CD8-positive, alpha-beta memory T cell (primary cell): ENCODE measurements at regions not wholly inside any gene's neighbourhood (a gene's known extent, or its start where the extent isn't known, plus 50 kb on each side); places are given as distances from the start of the nearest gene placed in this dataset.

ENCODE experiments used
- CTCF ChIA-PET: fragments of 350-600 bp; sonication (Branson Sonifier 250); formaldehyde crosslinking; loops from one replicate; lab custom pipeline; 2021; ENCODE audit warnings: antibody characterized with exemption; lab: Charles Lee
- POLR2A ChIA-PET: fragments of 350-600 bp; sonication (Branson Sonifier 250); formaldehyde crosslinking; loops from one replicate; lab custom pipeline; 2021; ENCODE audit warnings: antibody characterized with exemption; lab: Charles Lee
- DNase-seq, 5 donors: peaks; one replicate each; pipeline versions ENCODE4 v3.0.0 to v3.0.0-alpha.2; 2020 to 2022; ENCODE audit warnings: mixed read lengths in 1 of 5
- H3K27ac ChIP-seq: one replicate; pipeline ENCODE4 v1.7.0; 2013; ENCODE audit warnings: low read depth, mild to moderate bottlenecking, low read length, moderate library complexity
- H3K27me3 ChIP-seq: 2 replicates; pipeline ENCODE4 v1.7.0; 2013; ENCODE audit warnings: low read length, mild to moderate bottlenecking; ENCODE audit not compliant: insufficient read depth, poor library complexity, severe bottlenecking
- H3K36me3 ChIP-seq: 2 replicates; pipeline ENCODE4 v1.7.0; 2013; ENCODE audit warnings: mild to moderate bottlenecking, low read length, moderate library complexity; ENCODE audit not compliant: insufficient read depth
- H3K4me1 ChIP-seq: 2 replicates; pipeline ENCODE4 v1.7.0; 2013; ENCODE audit warnings: mild to moderate bottlenecking, low read length, moderate library complexity; ENCODE audit not compliant: insufficient read depth
- H3K4me3 ChIP-seq: 2 replicates; pipeline ENCODE4 v1.7.0; 2013; ENCODE audit warnings: mild to moderate bottlenecking, low read length
- H3K9me3 ChIP-seq: 2 replicates; pipeline ENCODE4 v1.7.0; 2013; ENCODE audit warnings: mild to moderate bottlenecking, low read length
- H3K27ac Mint-ChIP-seq, 8 donors: one replicate each; pipeline ENCODE4 v1.8.0; 2020 to 2021; ENCODE audit warnings: mixed read lengths in 8 of 8, mild to moderate bottlenecking in 6 of 8, inconsistent platforms in 3 of 8, moderate library complexity in 3 of 8
- H3K27me3 Mint-ChIP-seq, 2 donors: one replicate each; pipeline ENCODE4 v1.8.0; 2020 to 2021; ENCODE audit warnings: mixed read lengths in 2 of 2, mild to moderate bottlenecking in 1 of 2, moderate library complexity in 1 of 2
- H3K36me3 Mint-ChIP-seq, 3 donors: one replicate each; pipeline ENCODE4 v1.8.0; 2020 to 2021; ENCODE audit warnings: mixed read lengths in 3 of 3, inconsistent platforms in 1 of 3, mild to moderate bottlenecking in 1 of 3
- H3K4me1 Mint-ChIP-seq, 3 donors: one replicate each; pipeline ENCODE4 v1.8.0; 2020 to 2021; ENCODE audit warnings: mixed read lengths in 3 of 3, inconsistent platforms in 1 of 3, mild to moderate bottlenecking in 1 of 3
- H3K4me3 Mint-ChIP-seq, 7 donors: one replicate each; pipeline ENCODE4 v1.8.0; 2020 to 2021; ENCODE audit warnings: mixed read lengths in 7 of 7, mild to moderate bottlenecking in 6 of 7, moderate library complexity in 4 of 7, inconsistent platforms in 2 of 7
- H3K9me3 Mint-ChIP-seq, 5 donors: one replicate each; pipeline ENCODE4 v1.8.0; 2020 to 2022; ENCODE audit warnings: mixed read lengths in 5 of 5, mild to moderate bottlenecking in 3 of 5, moderate library complexity in 2 of 5, inconsistent platforms in 1 of 5

GRCh38 chr13:48904668-48905290 is 70.9 kb upstream of the FNDC3A start:
- H3K27me3 ChIP-seq = no peaks in the 10 kb centered on the region
- H3K27me3 Mint-ChIP-seq = peaks cover 6 to 31% of the 10 kb centered on the region in 2 donors
- H3K4me3 ChIP-seq = no peak overlapping the region
- H3K4me1 Mint-ChIP-seq = no peaks in the 10 kb centered on the region
- H3K4me1 ChIP-seq = no peaks in the 10 kb centered on the region
- no peak overlapping the region for H3K27ac ChIP-seq
- no peak for DNase-seq
- ChIA-PET POLR2A (no interaction called here), CTCF (interaction anchor here (0.8 kb wide), 1 partner anchor 10 kb away, joined by 3 read pairs; no protein-coding TSS in a partner anchor)
- no peak overlapping the region for H3K27ac Mint-ChIP-seq
- H3K9me3 Mint-ChIP-seq = no peaks in the 10 kb centered on the region
- H3K4me3 Mint-ChIP-seq = no peak overlapping the region
- no peaks in the 10 kb centered on the region for H3K36me3 Mint-ChIP-seq
- no peaks in the 10 kb centered on the region for H3K36me3 ChIP-seq
- no peaks in the 10 kb centered on the region for H3K9me3 ChIP-seq

GRCh38 chr13:48906200-48906599 is 69.5 kb upstream of the FNDC3A start:
- no peaks in the 10 kb centered on the region for H3K4me1 Mint-ChIP-seq
- CTCF ChIA-PET = no interaction called here
- no peak overlapping the region for H3K27ac Mint-ChIP-seq
- DNase-seq = no peak
- Histone ChIP-seq H3K36me3 (no peaks in the 10 kb centered on the region), H3K27ac (no peak overlapping the region), H3K27me3 (no peaks in the 10 kb centered on the region), H3K4me1 (no peaks in the 10 kb centered on the region), H3K4me3 (no peak overlapping the region), H3K9me3 (no peaks in the 10 kb centered on the region)
- POLR2A ChIA-PET = no interaction called here
- no peaks in the 10 kb centered on the region for H3K36me3 Mint-ChIP-seq
- H3K9me3 Mint-ChIP-seq = no peaks in the 10 kb centered on the region
- H3K4me3 Mint-ChIP-seq = no peak overlapping the region
- peaks cover 5 to 26% of the 10 kb centered on the region in 2 donors for H3K27me3 Mint-ChIP-seq

GRCh38 chr13:48908381-48909055 is 67.2 kb upstream of the FNDC3A start:
- Histone ChIP-seq H3K4me1 (no peaks in the 10 kb centered on the region), H3K9me3 (no peaks in the 10 kb centered on the region), H3K36me3 (no peaks in the 10 kb centered on the region), H3K4me3 (no peak overlapping the region), H3K27me3 (no peaks in the 10 kb centered on the region), H3K27ac (no peak overlapping the region)
- CTCF ChIA-PET = no interaction called here
- Mint-ChIP-seq H3K4me1 (no peaks in the 10 kb centered on the region), H3K36me3 (no peaks in the 10 kb centered on the region), H3K9me3 (no peaks in the 10 kb centered on the region), H3K4me3 (no peak overlapping the region), H3K27me3 (peaks cover 3 to 21% of the 10 kb centered on the region in 2 donors), H3K27ac (no peak overlapping the region)
- no peak for DNase-seq
- POLR2A ChIA-PET = no interaction called here

GRCh38 chr13:48909056-48909389 is 66.7 kb upstream of the FNDC3A start:
- H3K9me3 ChIP-seq = no peaks in the 10 kb centered on the region
- Mint-ChIP-seq H3K9me3 (no peaks in the 10 kb centered on the region), H3K4me3 (no peak overlapping the region), H3K27me3 (peaks cover 3 to 21% of the 10 kb centered on the region in 2 donors), H3K36me3 (no peaks in the 10 kb centered on the region), H3K4me1 (no peaks in the 10 kb centered on the region), H3K27ac (no peak overlapping the region)
- ChIA-PET POLR2A (no interaction called here), CTCF (no interaction called here)
- no peak overlapping the region for H3K4me3 ChIP-seq
- no peaks in the 10 kb centered on the region for H3K36me3 ChIP-seq
- no peaks in the 10 kb centered on the region for H3K27me3 ChIP-seq
- H3K4me1 ChIP-seq = no peaks in the 10 kb centered on the region
- no peak for DNase-seq
- no peak overlapping the region for H3K27ac ChIP-seq

- POLR2A ChIA-PET = no interaction called here
- H3K4me3 ChIP-seq = no peak overlapping the region
- H3K4me1 ChIP-seq = no peaks in the 10 kb centered on the region
- H3K27me3 Mint-ChIP-seq = peaks cover 7 to 28% of the 10 kb centered on the region in 2 donors
- no peak for DNase-seq
- H3K4me1 Mint-ChIP-seq = no peaks in the 10 kb centered on the region
- no peaks in the 10 kb centered on the region for H3K9me3 Mint-ChIP-seq
- no peaks in the 10 kb centered on the region for H3K27me3 ChIP-seq
- CTCF ChIA-PET = no interaction called here
- H3K36me3 ChIP-seq = no peaks in the 10 kb centered on the region
- H3K4me3 Mint-ChIP-seq = no peak overlapping the region
- peaks cover 0 to 3% (median 0%) of the 10 kb centered on the region in 3 donors for H3K36me3 Mint-ChIP-seq
- no peaks in the 10 kb centered on the region for H3K9me3 ChIP-seq
- no peak overlapping the region for H3K27ac Mint-ChIP-seq
- no peak overlapping the region for H3K27ac ChIP-seq
Observed at GRCh38 chr13:48910686-48911085, 65.0 kb upstream of the FNDC3A start.

GRCh38 chr13:48919751-48920150 is 56.0 kb upstream of the FNDC3A start:
- Mint-ChIP-seq H3K4me1 (no peaks in the 10 kb centered on the region), H3K27me3 (peaks cover 9 to 18% of the 10 kb centered on the region in 2 donors), H3K27ac (no peak overlapping the region), H3K4me3 (no peak overlapping the region), H3K9me3 (peaks cover 0 to 2% (median 0%) of the 10 kb centered on the region in 5 donors), H3K36me3 (peaks cover 0 to 3% (median 0%) of the 10 kb centered on the region in 3 donors)
- Histone ChIP-seq H3K4me3 (no peak overlapping the region), H3K27me3 (no peaks in the 10 kb centered on the region), H3K36me3 (no peaks in the 10 kb centered on the region), H3K4me1 (no peaks in the 10 kb centered on the region), H3K27ac (no peak overlapping the region), H3K9me3 (no peaks in the 10 kb centered on the region)
- ChIA-PET CTCF (no interaction called here), POLR2A (no interaction called here)
- DNase-seq = no peak

- Mint-ChIP-seq H3K27me3 (peaks cover 4 to 13% of the 10 kb centered on the region in 2 donors), H3K27ac (no peak overlapping the region), H3K9me3 (peaks cover 0 to 2% (median 0%) of the 10 kb centered on the region in 5 donors), H3K4me3 (no peak overlapping the region), H3K4me1 (no peaks in the 10 kb centered on the region), H3K36me3 (no peaks in the 10 kb centered on the region)
- ChIA-PET POLR2A (no interaction called here), CTCF (no interaction called here)
- H3K9me3 ChIP-seq = no peaks in the 10 kb centered on the region
- no peak overlapping the region for H3K27ac ChIP-seq
- no peaks in the 10 kb centered on the region for H3K4me1 ChIP-seq
- H3K27me3 ChIP-seq = no peaks in the 10 kb centered on the region
- H3K4me3 ChIP-seq = no peak overlapping the region
- no peak for DNase-seq
- H3K36me3 ChIP-seq = no peaks in the 10 kb centered on the region
Observed at GRCh38 chr13:48920730-48921129, 55.0 kb upstream of the FNDC3A start.

- ChIA-PET POLR2A (no interaction called here), CTCF (no interaction called here)
- Histone ChIP-seq H3K4me1 (no peaks in the 10 kb centered on the region), H3K36me3 (no peaks in the 10 kb centered on the region), H3K27ac (no peak overlapping the region), H3K9me3 (no peaks in the 10 kb centered on the region), H3K4me3 (no peak overlapping the region), H3K27me3 (no peaks in the 10 kb centered on the region)
- DNase-seq = no peak
- Mint-ChIP-seq H3K9me3 (no peaks in the 10 kb centered on the region), H3K36me3 (no peaks in the 10 kb centered on the region), H3K27me3 (peaks cover 0 to 8% of the 10 kb centered on the region in 2 donors), H3K4me3 (no peak overlapping the region), H3K27ac (no peak overlapping the region), H3K4me1 (no peaks in the 10 kb centered on the region)
Observed at GRCh38 chr13:48923376-48923775, 52.3 kb upstream of the FNDC3A start.
